Mammary epithelial cell (primary cell): ENCODE measurements at regions not wholly inside any gene's neighbourhood (a gene's known extent, or its start where the extent isn't known, plus 50 kb on each side); places are given as distances from the start of the nearest gene placed in this dataset.

Experiments used
- EZH2 ChIP-seq: IDR thresholded peaks from 2 replicates; pipeline ENCODE4 v1.6.1; 2012; ENCODE audit warnings: low read length, inconsistent platforms, borderline replicate concordance
- TF ChIP-seq, protein P1 (sequence below), 2 donors: IDR thresholded peaks in 1 of 2; conservative IDR thresholded peaks in 1 of 2; 2 replicates each; pipeline ENCODE4 v1.5.1; 2011 to 2012; ENCODE audit warnings: inconsistent platforms in 2 of 2, low read length in 2 of 2, mild to moderate bottlenecking in 2 of 2, control low read depth in 1 of 2, low read depth in 1 of 2; ENCODE audit not compliant: insufficient read depth in 1 of 2; ENCODE audit errors: extremely low read depth in 1 of 2

DNA sequence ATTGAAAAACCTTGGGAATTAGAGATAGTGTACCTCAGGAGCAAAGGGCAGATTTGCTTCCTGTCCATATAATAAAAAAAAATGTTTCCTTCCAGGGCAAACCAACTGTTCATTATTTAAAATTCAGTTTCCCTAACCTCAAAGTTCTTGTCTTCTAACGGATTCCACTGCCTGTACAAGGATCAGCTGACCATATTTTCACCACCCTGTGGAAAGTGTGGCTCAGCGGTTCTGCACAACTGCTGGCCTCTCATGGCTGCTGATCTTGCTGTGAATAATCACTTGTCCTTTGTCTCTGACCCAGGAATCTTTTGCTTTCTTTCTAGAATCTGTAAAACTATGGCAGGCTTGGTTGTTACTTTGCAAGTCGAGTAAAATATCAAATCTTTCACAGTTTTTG is 1732.5 kb upstream of the RAG2 start:
- TF ChIP-seq, protein P1, sequence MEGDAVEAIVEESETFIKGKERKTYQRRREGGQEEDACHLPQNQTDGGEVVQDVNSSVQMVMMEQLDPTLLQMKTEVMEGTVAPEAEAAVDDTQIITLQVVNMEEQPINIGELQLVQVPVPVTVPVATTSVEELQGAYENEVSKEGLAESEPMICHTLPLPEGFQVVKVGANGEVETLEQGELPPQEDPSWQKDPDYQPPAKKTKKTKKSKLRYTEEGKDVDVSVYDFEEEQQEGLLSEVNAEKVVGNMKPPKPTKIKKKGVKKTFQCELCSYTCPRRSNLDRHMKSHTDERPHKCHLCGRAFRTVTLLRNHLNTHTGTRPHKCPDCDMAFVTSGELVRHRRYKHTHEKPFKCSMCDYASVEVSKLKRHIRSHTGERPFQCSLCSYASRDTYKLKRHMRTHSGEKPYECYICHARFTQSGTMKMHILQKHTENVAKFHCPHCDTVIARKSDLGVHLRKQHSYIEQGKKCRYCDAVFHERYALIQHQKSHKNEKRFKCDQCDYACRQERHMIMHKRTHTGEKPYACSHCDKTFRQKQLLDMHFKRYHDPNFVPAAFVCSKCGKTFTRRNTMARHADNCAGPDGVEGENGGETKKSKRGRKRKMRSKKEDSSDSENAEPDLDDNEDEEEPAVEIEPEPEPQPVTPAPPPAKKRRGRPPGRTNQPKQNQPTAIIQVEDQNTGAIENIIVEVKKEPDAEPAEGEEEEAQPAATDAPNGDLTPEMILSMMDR (conservative IDR thresholded peaks at IDR 0.05 in 1 of 2, IDR thresholded peaks at IDR 0.05 in 1 of 2; ENCODE audit: extremely low read depth in 1 of 2, insufficient read depth in 1 of 2, low read depth in 1 of 2, low read length in 2 of 2): no peak
- TF ChIP-seq EZH2: no peak
